Caco-2 (cell line): ENCODE measurements at regions not wholly inside any gene's neighbourhood (a gene's known extent, or its start where the extent isn't known, plus 50 kb on each side); places are given as distances from the start of the nearest gene placed in this dataset.

ENCODE experiments used
- BruUV-seq: library from RNA; stranded (reverse); fragments of 400-500 nt; replicated peaks from 2 replicates; lab custom pipeline; 2021; lab: Mats Ljungman, UMichigan
- CTCF ChIA-PET: fragments of 300-600 bp; sonication (Branson Sonifier 250); formaldehyde crosslinking; loops from one replicate; lab custom pipeline; 2022; ENCODE audit warnings: antibody characterized with exemption; lab: Charles Lee
- POLR2A ChIA-PET: fragments of 300-600 bp; sonication (Branson Sonifier 250); formaldehyde crosslinking; loops from one replicate; lab custom pipeline; 2022; ENCODE audit warnings: antibody characterized with exemption; lab: Charles Lee
- DNase-seq, 2 experiments: peaks; one replicate each; pipeline versions ENCODE4 v3.0.0 to v3.0.0-alpha.2; 2020 to 2022
- H3K27me3 ChIP-seq: replicated peaks from 2 replicates; pipeline ENCODE4 v1.6.0; 2011; ENCODE audit warnings: low read length; ENCODE audit not compliant: control insufficient read depth, insufficient read depth
- H3K36me3 ChIP-seq: 2 replicates; pipeline ENCODE4 v1.5.1; 2011; ENCODE audit warnings: low read length; ENCODE audit not compliant: control insufficient read depth, insufficient read depth
- H3K4me1 ChIP-seq: fragments of 250-450 bp; sonication (Bioruptor Pico); 2 replicates; pipeline ENCODE4 v1.5.1; 2020; ENCODE audit warnings: mild to moderate bottlenecking
- H3K4me3 ChIP-seq: 2 replicates; pipeline ENCODE4 v1.5.1; 2011; ENCODE audit warnings: low read depth, mild to moderate bottlenecking, control low read depth, low read length
- H3K9me3 ChIP-seq: fragments of 250-450 bp; sonication (Bioruptor Pico); 2 replicates; pipeline ENCODE4 v1.5.1; 2020; ENCODE audit warnings: mild to moderate bottlenecking, moderate library complexity
- H3K27ac Mint-ChIP-seq: one replicate; pipeline ENCODE4 v1.8.0; 2022; ENCODE audit warnings: mixed read lengths; ENCODE audit not compliant: unreplicated experiment
- H3K27me3 Mint-ChIP-seq: one replicate; pipeline ENCODE4 v1.8.0; 2022; ENCODE audit warnings: mixed read lengths; ENCODE audit not compliant: insufficient read depth, unreplicated experiment
- H3K36me3 Mint-ChIP-seq: one replicate; pipeline ENCODE4 v1.8.0; 2022; ENCODE audit warnings: mild to moderate bottlenecking, mixed read lengths; ENCODE audit not compliant: insufficient read depth, unreplicated experiment
- H3K4me1 Mint-ChIP-seq: one replicate; pipeline ENCODE4 v1.8.0; 2022; ENCODE audit warnings: low read depth, mixed read lengths; ENCODE audit not compliant: unreplicated experiment
- H3K4me3 Mint-ChIP-seq: one replicate; pipeline ENCODE4 v1.8.0; 2022; ENCODE audit warnings: mild to moderate bottlenecking, moderate library complexity, mixed read lengths; ENCODE audit not compliant: unreplicated experiment
- H3K9me3 Mint-ChIP-seq: one replicate; pipeline ENCODE4 v1.8.0; 2022; ENCODE audit warnings: mixed read lengths; ENCODE audit not compliant: unreplicated experiment
- CTCF ChIP-seq, 2 experiments: fragments of 200-600 bp in 1 of 2; IDR thresholded peaks; 1 replicate in 1 of 2; 2 replicates in 1 of 2; pipeline versions ENCODE4 v1.5.1 to v1.8.0; 2011 to 2022; ENCODE audit warnings: antibody characterized with exemption in 1 of 2, control low read depth in 1 of 2, inconsistent platforms in 1 of 2, low read depth in 1 of 2, low read length in 1 of 2, mild to moderate bottlenecking in 1 of 2, moderate library complexity in 1 of 2; ENCODE audit not compliant: insufficient read depth in 1 of 2, severe bottlenecking in 1 of 2, unreplicated experiment in 1 of 2
- intact Hi-C: fragments of 100-400 bp; cut with micrococcal nuclease; formaldehyde crosslinking; loops from one replicate; pipeline ENCODE4 v1.10.0; 2022; ENCODE audit not compliant: unreplicated experiment

- BruUV-seq, result no TSS peak
- ChIA-PET POLR2A (no interaction called here), CTCF (no interaction called here)
- Histone ChIP-seq H3K4me3 (no peak overlapping the region), H3K4me1 (no peaks in the 10 kb centered on the region), H3K36me3 (no peaks in the 10 kb centered on the region), H3K9me3 (no peaks in the 10 kb centered on the region; the same call in 1 of the 2 replicates), H3K27me3 (0 out of 2 replicates have a peak, but pooled peaks cover 2% of the 10 kb centered on the region)
- Mint-ChIP-seq H3K4me1 (no peaks in the 10 kb centered on the region), H3K27ac (no peak overlapping the region), H3K27me3 (peaks cover 6% of the 10 kb centered on the region), H3K4me3 (no peak overlapping the region), H3K36me3 (peaks cover 4% of the 10 kb centered on the region), H3K9me3 (no peaks in the 10 kb centered on the region)
- no peak for TF ChIP-seq CTCF (IDR thresholded peaks at IDR 0.05; ENCODE audit: insufficient read depth in 1 of 2, low read depth in 1 of 2, low read length in 1 of 2, severe bottlenecking in 1 of 2, unreplicated experiment in 1 of 2)
- intact Hi-C loops, result no loop called here
- no peak for DNase-seq
Measured at GRCh38 chr10:47176903-47177868, 122.8 kb upstream of the GDF10 start.

GRCh38 chr10:47178537-47179290, 121.3 kb upstream of the GDF10 start:
- no peak overlapping the region for H3K4me3 ChIP-seq

More at GRCh38 chr10:47178537-47179290, 121.3 kb upstream of the GDF10 start:
- peaks cover 6% of the 10 kb centered on the region for H3K27me3 Mint-ChIP-seq
- Histone ChIP-seq H3K9me3 (no peaks in the 10 kb centered on the region; the same call in 1 of the 2 replicates), H3K36me3 (no peaks in the 10 kb centered on the region), H3K27me3 (0 out of 2 replicates have a peak, but pooled peaks cover 2% of the 10 kb centered on the region), H3K4me1 (no peaks in the 10 kb centered on the region)
- no peak for DNase-seq
- H3K36me3 Mint-ChIP-seq, result peaks cover 4% of the 10 kb centered on the region
- intact Hi-C loops, result no loop called here
- H3K27ac Mint-ChIP-seq, result no peak overlapping the region
- no TSS peak for BruUV-seq
- TF ChIP-seq CTCF (IDR thresholded peaks at IDR 0.05; ENCODE audit: insufficient read depth in 1 of 2, low read depth in 1 of 2, low read length in 1 of 2, severe bottlenecking in 1 of 2, unreplicated experiment in 1 of 2), result no peak
- no peaks in the 10 kb centered on the region for H3K9me3 Mint-ChIP-seq
- H3K4me1 Mint-ChIP-seq, result no peaks in the 10 kb centered on the region
- POLR2A ChIA-PET, result no interaction called here
- H3K4me3 Mint-ChIP-seq, result no peak overlapping the region
- CTCF ChIA-PET, result no interaction called here
